Upper lobe of left lung (tissue), 6 donors: ENCODE measurements at regions not wholly inside any gene's neighbourhood (a gene's known extent, or its start where the extent isn't known, plus 50 kb on each side); places are given as distances from the start of the nearest gene placed in this dataset.

Source experiments
- ATAC-seq, 2 donors: fragments of 200-7000 bp; cut with Tn5 transposase; one replicate each; pipeline ENCODE4 v1.9.1; 2022; ENCODE audit warnings: mild to moderate bottlenecking in 2 of 2, moderate library complexity in 2 of 2; ENCODE audit not compliant: low FRiP score in 2 of 2
- DNase-seq, 2 donors: peaks; one replicate each; pipeline ENCODE4 v3.0.0-alpha.2; 2019 to 2020
- H3K27ac ChIP-seq, 4 donors: fragments of 200-600 bp; sonication (generic); one replicate each; pipeline ENCODE4 v1.5.1; 2016 to 2019
- H3K27me3 ChIP-seq, 4 donors: fragments of 200-600 bp; sonication (generic); one replicate each; pipeline ENCODE4 v1.5.1; 2017 to 2019
- H3K36me3 ChIP-seq, 4 donors: fragments of 200-600 bp; sonication (generic); one replicate each; pipeline ENCODE4 v1.5.1; 2016 to 2019
- H3K4me1 ChIP-seq, 4 donors: fragments of 200-600 bp; sonication (generic); one replicate each; pipeline ENCODE4 v1.5.1; 2018 to 2019
- H3K4me3 ChIP-seq, 4 donors: fragments of 200-600 bp; sonication (generic); one replicate each; pipeline ENCODE4 v1.5.1; 2017 to 2019; ENCODE audit warnings: mild to moderate bottlenecking in 2 of 4, moderate library complexity in 1 of 4
- H3K9me3 ChIP-seq, 4 donors: fragments of 200-600 bp; sonication (generic); one replicate each; pipeline ENCODE4 v1.5.1; 2018 to 2019
- EP300 ChIP-seq, 4 donors: sonication (generic); formaldehyde crosslinking; IDR thresholded peaks; one replicate each; pipeline ENCODE4 v1.5.1; 2017; ENCODE audit warnings: antibody characterized with exemption in 4 of 4, control low read depth in 2 of 4
- POLR2A ChIP-seq, 4 donors: fragments of 450-650 bp; IDR thresholded peaks; one replicate each; pipeline ENCODE4 v1.5.1; 2016 to 2017; ENCODE audit warnings: antibody characterized with exemption in 4 of 4, mild to moderate bottlenecking in 2 of 4
- POLR2AphosphoS5 ChIP-seq, 2 donors: sonication (generic); formaldehyde crosslinking; IDR thresholded peaks; one replicate each; pipeline ENCODE4 v1.5.1; 2017; ENCODE audit warnings: antibody characterized with exemption in 2 of 2
- WGBS, 2 donors: methylation state at CpG; one replicate each; pipeline ENCODE4 v1.1.5; 2017 to 2018; 5-methylcytosine and 5-hydroxymethylcytosine counted together
- TF ChIP-seq, protein P1 (sequence below), 6 experiments: fragments of 450-650 bp in 4 of 6; fragments of 200-600 bp in 2 of 6; sonication (generic) in 2 of 6; IDR thresholded peaks; one replicate each; pipeline ENCODE4 v1.5.1; 2016 to 2019; ENCODE audit warnings: antibody characterized with exemption in 6 of 6
- donor health status: DM: no; HTN: no; CAD: no; lungs with moderate emphysema.
- donor health status: DM: no; HTN: yes; CAD: no; lungs with severe emphysema.

DNA sequence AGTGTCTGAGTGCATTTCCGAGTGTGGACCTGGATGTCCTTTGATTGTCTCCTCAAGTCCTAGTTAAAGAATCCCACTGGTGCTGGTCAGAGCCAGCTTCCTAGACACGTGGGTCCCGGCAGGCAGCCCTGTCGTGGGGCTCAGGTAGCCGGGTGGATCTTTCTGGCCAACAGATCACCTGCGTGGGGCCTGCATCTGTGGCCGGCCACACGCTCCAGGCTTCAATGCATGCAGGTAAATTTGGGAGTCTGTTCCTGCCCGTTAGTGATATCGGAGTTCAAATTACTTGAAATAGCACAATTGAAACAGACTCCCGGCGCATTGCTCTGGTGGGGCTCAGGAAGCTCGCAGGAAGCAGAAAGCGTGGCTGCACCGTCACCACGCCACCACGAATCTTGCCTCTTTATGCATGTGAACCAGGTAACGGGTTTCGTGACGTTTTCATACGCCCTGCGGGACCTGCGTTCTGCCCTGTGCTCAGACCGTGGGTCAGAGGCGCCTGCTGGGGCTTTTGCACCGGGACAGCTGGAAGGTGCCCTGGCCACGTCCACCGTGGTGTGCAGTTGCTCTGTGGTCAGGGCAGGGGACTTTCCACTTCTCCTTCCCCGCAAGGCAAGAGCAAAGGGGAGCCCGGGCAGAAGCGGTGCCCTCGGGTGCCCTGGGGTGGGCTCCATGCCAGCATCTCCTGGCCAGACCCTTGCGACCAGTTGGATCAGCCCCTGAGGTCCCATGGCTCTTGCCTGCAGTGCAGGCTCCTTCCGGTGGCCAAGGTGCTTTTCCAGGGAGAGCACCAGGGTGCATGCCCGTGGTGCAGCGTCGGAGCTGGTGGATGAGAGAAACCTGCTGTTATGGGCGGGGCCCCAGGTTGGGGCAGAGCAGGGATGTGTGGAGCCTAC lies 803.5 kb downstream of the BRD1 start:
- Histone ChIP-seq H3K4me1 (peaks cover 0 to 6% (median 3%) of the 10 kb centered on the region in 4 donors), H3K27ac (no peak overlapping the region), H3K36me3 (no peaks in the 10 kb centered on the region), H3K27me3 (no peaks in the 10 kb centered on the region), H3K4me3 (no peak overlapping the region), H3K9me3 (no peaks in the 10 kb centered on the region)
- no peak for TF ChIP-seq POLR2A (IDR thresholded peaks at IDR 0.05)
- TF ChIP-seq POLR2AphosphoS5 (IDR thresholded peaks at IDR 0.05): no peak
- TF ChIP-seq, protein P1, sequence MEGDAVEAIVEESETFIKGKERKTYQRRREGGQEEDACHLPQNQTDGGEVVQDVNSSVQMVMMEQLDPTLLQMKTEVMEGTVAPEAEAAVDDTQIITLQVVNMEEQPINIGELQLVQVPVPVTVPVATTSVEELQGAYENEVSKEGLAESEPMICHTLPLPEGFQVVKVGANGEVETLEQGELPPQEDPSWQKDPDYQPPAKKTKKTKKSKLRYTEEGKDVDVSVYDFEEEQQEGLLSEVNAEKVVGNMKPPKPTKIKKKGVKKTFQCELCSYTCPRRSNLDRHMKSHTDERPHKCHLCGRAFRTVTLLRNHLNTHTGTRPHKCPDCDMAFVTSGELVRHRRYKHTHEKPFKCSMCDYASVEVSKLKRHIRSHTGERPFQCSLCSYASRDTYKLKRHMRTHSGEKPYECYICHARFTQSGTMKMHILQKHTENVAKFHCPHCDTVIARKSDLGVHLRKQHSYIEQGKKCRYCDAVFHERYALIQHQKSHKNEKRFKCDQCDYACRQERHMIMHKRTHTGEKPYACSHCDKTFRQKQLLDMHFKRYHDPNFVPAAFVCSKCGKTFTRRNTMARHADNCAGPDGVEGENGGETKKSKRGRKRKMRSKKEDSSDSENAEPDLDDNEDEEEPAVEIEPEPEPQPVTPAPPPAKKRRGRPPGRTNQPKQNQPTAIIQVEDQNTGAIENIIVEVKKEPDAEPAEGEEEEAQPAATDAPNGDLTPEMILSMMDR (IDR thresholded peaks at IDR 0.05): no peak
- TF ChIP-seq EP300 (IDR thresholded peaks at IDR 0.05): no peak
- no peak for ATAC-seq
- 85 to 87% methylated on average over 23 to 38 of the region's 38 CpGs for WGBS, 2 donors
- DNase-seq: peak in 1 of 2 donors; percentile 60

GRCh38 chr22:49023161-49023878 lies 804.4 kb downstream of the BRD1 start:
- no peaks in the 10 kb centered on the region for H3K36me3 ChIP-seq
- TF ChIP-seq POLR2AphosphoS5 (IDR thresholded peaks at IDR 0.05) (no peak), POLR2A (IDR thresholded peaks at IDR 0.05) (no peak), EP300 (IDR thresholded peaks at IDR 0.05) (no peak)
- TF ChIP-seq, protein P1 (IDR thresholded peaks at IDR 0.05): no peak
- H3K4me3 ChIP-seq: no peak overlapping the region
- peak in 1 of 2 donors; percentile 46 for DNase-seq
- WGBS, 2 donors: 80 to 84% methylated on average over 1 to 21 of the region's 22 CpGs
- H3K27me3 ChIP-seq: no peaks in the 10 kb centered on the region
- H3K4me1 ChIP-seq: peaks cover 4 to 14% (median 9%) of the 10 kb centered on the region in 4 donors
- ATAC-seq: no peak
- no peak overlapping the region for H3K27ac ChIP-seq
- H3K9me3 ChIP-seq: no peaks in the 10 kb centered on the region

DNA sequence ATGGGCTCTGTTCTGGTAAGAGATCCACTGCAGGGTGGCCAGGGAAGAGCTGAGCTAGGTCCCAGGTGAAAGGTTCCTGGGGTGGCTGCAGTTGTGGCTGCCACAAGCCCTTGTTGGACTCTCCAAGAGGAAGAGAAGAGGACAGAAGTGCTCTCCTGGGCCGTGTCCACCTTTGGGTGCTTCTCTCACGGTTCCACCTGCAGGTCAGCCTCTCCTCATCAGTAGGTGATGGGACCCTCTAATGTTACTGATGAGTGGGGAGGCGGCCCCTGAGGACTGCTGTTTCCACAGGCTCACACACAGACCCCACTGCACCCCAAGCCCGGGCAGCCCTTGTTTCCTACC lies 804.9 kb downstream of the BRD1 start:
- TF ChIP-seq, protein P1 (IDR thresholded peaks at IDR 0.05): no peak
- TF ChIP-seq EP300 (IDR thresholded peaks at IDR 0.05) (no peak), POLR2A (IDR thresholded peaks at IDR 0.05) (no peak), POLR2AphosphoS5 (IDR thresholded peaks at IDR 0.05) (no peak)
- DNase-seq (no peak), ATAC-seq (no peak)
- 66 to 82% methylated on average over 2 to 4 of the region's 4 CpGs for WGBS, 2 donors
- no peaks in the 10 kb centered on the region for H3K36me3 ChIP-seq
- H3K9me3 ChIP-seq: no peaks in the 10 kb centered on the region
- H3K27ac ChIP-seq: no peak overlapping the region
- no peak overlapping the region for H3K4me3 ChIP-seq
- no peaks in the 10 kb centered on the region for H3K27me3 ChIP-seq
- H3K4me1 ChIP-seq: peaks cover 9 to 19% (median 15%) of the 10 kb centered on the region in 4 donors

GRCh38 chr22:49021926-49022815 lies 805.5 kb downstream of the BRD1 start:
- H3K4me3 ChIP-seq: no peak overlapping the region
- ATAC-seq (no peak), DNase-seq (peak in 1 of 2 donors; percentile 46)
- H3K27me3 ChIP-seq: no peaks in the 10 kb centered on the region
- H3K9me3 ChIP-seq: no peaks in the 10 kb centered on the region
- H3K36me3 ChIP-seq: no peaks in the 10 kb centered on the region
- no peak overlapping the region for H3K27ac ChIP-seq
- WGBS, 2 donors: 69 to 83% methylated on average over 11 to 23 of the region's 23 CpGs
- peaks cover 13 to 19% (median 16%) of the 10 kb centered on the region in 4 donors for H3K4me1 ChIP-seq
- TF ChIP-seq POLR2AphosphoS5 (IDR thresholded peaks at IDR 0.05) (no peak), POLR2A (IDR thresholded peaks at IDR 0.05) (no peak), EP300 (IDR thresholded peaks at IDR 0.05) (no peak)
- TF ChIP-seq, protein P1 (IDR thresholded peaks at IDR 0.05): no peak
